Type B pancreatic cell (in vitro differentiated cells): ENCODE measurements at regions not wholly inside any gene's neighbourhood (a gene's known extent, or its start where the extent isn't known, plus 50 kb on each side); places are given as distances from the start of the nearest gene placed in this dataset.

Experiments used
- DNase-seq: peaks from one replicate; pipeline ENCODE4 v3.0.0; 2021; ENCODE audit warnings: mixed read lengths; ENCODE audit not compliant: unreplicated experiment; ENCODE audit errors: extremely low spot score
- H3K27ac Mint-ChIP-seq: 2 replicates; pipeline ENCODE4 v1.8.0; 2021; ENCODE audit warnings: mild to moderate bottlenecking, mixed read lengths
- H3K27me3 Mint-ChIP-seq: 2 replicates; pipeline ENCODE4 v1.8.0; 2021; ENCODE audit warnings: mixed read lengths
- H3K36me3 Mint-ChIP-seq: 2 replicates; pipeline ENCODE4 v1.8.0; 2021; ENCODE audit warnings: mixed read lengths
- H3K4me1 Mint-ChIP-seq: one replicate; pipeline ENCODE4 v1.8.0; 2021; ENCODE audit warnings: mixed read lengths; ENCODE audit not compliant: unreplicated experiment
- H3K4me3 Mint-ChIP-seq: 2 replicates; pipeline ENCODE4 v1.8.0; 2021; ENCODE audit warnings: mild to moderate bottlenecking, mixed read lengths
- H3K9me3 Mint-ChIP-seq: 2 replicates; pipeline ENCODE4 v1.8.0; 2021; ENCODE audit warnings: mixed read lengths
- TF ChIP-seq, protein P1 (sequence below): fragments of 200-600 bp; sonication (generic); conservative IDR thresholded peaks from 2 replicates; pipeline ENCODE4 v1.5.0; 2021; ENCODE audit warnings: antibody characterized with exemption, mild to moderate bottlenecking

- peaks cover 11% of the 10 kb centered on the region for H3K27me3 Mint-ChIP-seq
- DNase-seq: no peak
- no peak overlapping the region for H3K4me3 Mint-ChIP-seq
- TF ChIP-seq, protein P1, sequence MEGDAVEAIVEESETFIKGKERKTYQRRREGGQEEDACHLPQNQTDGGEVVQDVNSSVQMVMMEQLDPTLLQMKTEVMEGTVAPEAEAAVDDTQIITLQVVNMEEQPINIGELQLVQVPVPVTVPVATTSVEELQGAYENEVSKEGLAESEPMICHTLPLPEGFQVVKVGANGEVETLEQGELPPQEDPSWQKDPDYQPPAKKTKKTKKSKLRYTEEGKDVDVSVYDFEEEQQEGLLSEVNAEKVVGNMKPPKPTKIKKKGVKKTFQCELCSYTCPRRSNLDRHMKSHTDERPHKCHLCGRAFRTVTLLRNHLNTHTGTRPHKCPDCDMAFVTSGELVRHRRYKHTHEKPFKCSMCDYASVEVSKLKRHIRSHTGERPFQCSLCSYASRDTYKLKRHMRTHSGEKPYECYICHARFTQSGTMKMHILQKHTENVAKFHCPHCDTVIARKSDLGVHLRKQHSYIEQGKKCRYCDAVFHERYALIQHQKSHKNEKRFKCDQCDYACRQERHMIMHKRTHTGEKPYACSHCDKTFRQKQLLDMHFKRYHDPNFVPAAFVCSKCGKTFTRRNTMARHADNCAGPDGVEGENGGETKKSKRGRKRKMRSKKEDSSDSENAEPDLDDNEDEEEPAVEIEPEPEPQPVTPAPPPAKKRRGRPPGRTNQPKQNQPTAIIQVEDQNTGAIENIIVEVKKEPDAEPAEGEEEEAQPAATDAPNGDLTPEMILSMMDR: no peak
- H3K27ac Mint-ChIP-seq: no peak overlapping the region
- H3K4me1 Mint-ChIP-seq: no peaks in the 10 kb centered on the region
- no peaks in the 10 kb centered on the region for H3K36me3 Mint-ChIP-seq
- no peaks in the 10 kb centered on the region for H3K9me3 Mint-ChIP-seq
Measured at GRCh38 chr22:26097411-26097810, 71.9 kb upstream of the SEZ6L start.

DNA sequence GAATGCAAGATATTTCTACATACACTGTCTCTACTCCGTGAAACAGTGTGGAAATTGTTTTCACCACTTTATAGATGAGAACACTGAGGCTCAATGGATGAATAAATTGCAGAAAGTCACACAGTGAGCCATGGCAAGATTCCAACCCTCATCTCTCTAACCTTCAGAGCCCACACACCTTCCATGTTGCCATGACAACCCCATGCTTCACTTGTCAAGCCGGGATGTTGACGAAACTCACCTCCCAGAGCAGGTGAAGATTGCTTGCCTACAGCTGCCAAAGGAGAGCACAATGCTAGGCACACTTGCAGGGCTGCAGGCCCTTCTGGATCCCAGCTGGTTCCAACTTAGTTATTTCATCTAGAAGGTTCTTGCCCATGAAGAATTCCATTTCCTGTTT is 71.4 kb upstream of the SEZ6L start:
- TF ChIP-seq, protein P1: no peak
- no peak for DNase-seq
- Mint-ChIP-seq H3K4me1 (no peaks in the 10 kb centered on the region), H3K9me3 (no peaks in the 10 kb centered on the region), H3K4me3 (no peak overlapping the region), H3K27ac (no peak overlapping the region), H3K36me3 (no peaks in the 10 kb centered on the region), H3K27me3 (peaks cover 10% of the 10 kb centered on the region)

- H3K27me3 Mint-ChIP-seq: peaks cover 17% of the 10 kb centered on the region
- no peaks in the 10 kb centered on the region for H3K9me3 Mint-ChIP-seq
- no peaks in the 10 kb centered on the region for H3K4me1 Mint-ChIP-seq
- H3K36me3 Mint-ChIP-seq: no peaks in the 10 kb centered on the region
- no peak overlapping the region for H3K27ac Mint-ChIP-seq
- TF ChIP-seq, protein P1: no peak
- H3K4me3 Mint-ChIP-seq: no peak overlapping the region
- no peak for DNase-seq
Measured at GRCh38 chr22:26103023-26103422, 66.2 kb upstream of the SEZ6L start.

DNA sequence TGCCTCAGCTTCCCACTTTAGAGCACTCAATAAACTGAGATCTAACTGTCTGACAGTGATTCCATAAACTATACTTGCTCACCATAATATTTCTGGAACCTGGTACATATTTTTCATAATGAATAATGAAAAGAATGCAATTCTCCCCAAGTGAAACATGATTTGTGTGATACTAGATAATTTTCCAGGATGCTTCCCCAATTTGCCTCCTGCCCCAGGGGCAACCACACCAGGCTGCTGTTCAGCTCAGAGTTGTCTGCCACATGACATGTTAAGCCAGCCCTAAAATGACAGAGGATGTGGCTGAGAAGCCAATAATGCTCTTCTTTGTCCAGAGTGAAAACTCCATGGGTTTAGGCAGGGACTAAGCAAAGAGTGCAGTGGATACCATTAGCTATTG is 62.9 kb upstream of the SEZ6L start:
- no peaks in the 10 kb centered on the region for H3K36me3 Mint-ChIP-seq
- no peaks in the 10 kb centered on the region for H3K4me1 Mint-ChIP-seq
- H3K4me3 Mint-ChIP-seq: no peak overlapping the region
- DNase-seq: no peak
- peaks cover 25% of the 10 kb centered on the region for H3K27me3 Mint-ChIP-seq
- H3K27ac Mint-ChIP-seq: no peak overlapping the region
- TF ChIP-seq, protein P1: no peak
- H3K9me3 Mint-ChIP-seq: peaks cover 6% of the 10 kb centered on the region

- Mint-ChIP-seq H3K4me3 (no peak overlapping the region), H3K36me3 (no peaks in the 10 kb centered on the region), H3K9me3 (peaks cover 6% of the 10 kb centered on the region), H3K27ac (no peak overlapping the region), H3K27me3 (peaks cover 24% of the 10 kb centered on the region), H3K4me1 (no peaks in the 10 kb centered on the region)
- DNase-seq: no peak
- TF ChIP-seq, protein P1: no peak
Measured at GRCh38 chr22:26109686-26110315, 59.5 kb upstream of the SEZ6L start.

DNA sequence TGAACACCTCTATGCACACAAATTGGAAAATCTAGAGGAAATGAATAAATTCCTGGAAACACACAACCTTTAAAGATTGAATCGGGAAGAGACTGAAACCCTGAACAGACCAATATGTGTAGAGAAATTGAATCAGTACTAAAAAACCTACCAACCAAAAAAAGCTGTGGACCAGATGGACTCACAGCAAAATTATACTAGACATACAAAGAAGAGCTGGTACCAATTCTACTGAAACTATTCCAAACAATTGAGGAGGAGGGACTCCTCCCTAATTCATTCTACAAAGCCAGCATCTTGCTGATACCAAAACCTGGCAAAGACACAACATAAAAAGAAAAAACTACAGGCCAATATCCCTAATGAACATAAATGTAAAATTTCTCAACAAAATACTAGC is 54.4 kb upstream of the SEZ6L start:
- Mint-ChIP-seq H3K36me3 (no peaks in the 10 kb centered on the region), H3K4me3 (no peak overlapping the region), H3K27ac (no peak overlapping the region), H3K27me3 (peaks cover 42% of the 10 kb centered on the region), H3K9me3 (peaks cover 6% of the 10 kb centered on the region), H3K4me1 (no peaks in the 10 kb centered on the region)
- no peak for DNase-seq
- TF ChIP-seq, protein P1: no peak
